ENCODE measurements at regions not wholly inside any gene's neighbourhood (a gene's known extent, or its start where the extent isn't known, plus 50 kb on each side); places are given as distances from the start of the nearest gene placed in this dataset.

GRCh38 chr3:178291574-178292370 is 244.5 kb upstream of the KCNMB2 start:
- no peak for TF ChIP-seq SIN3A (IDR thresholded peaks at IDR 0.05; ENCODE audit: borderline replicate concordance, insufficient read depth, low read length)
- no peak for TF ChIP-seq POLR2AphosphoS5 (IDR thresholded peaks at IDR 0.05; ENCODE audit: low read depth, low read length)
- TF ChIP-seq TAF1 (IDR thresholded peaks at IDR 0.05; ENCODE audit: borderline replicate concordance, insufficient read depth, low read length) = no peak
- TF ChIP-seq REST (IDR thresholded peaks at IDR 0.05; ENCODE audit: insufficient read depth in 1 of 2, low read depth in 2 of 2, low read length in 2 of 2) = no peak
- no peak for TF ChIP-seq FOXP2 (optimal IDR thresholded peaks at IDR 0.05; ENCODE audit: borderline replicate concordance, extremely low read depth, extremely low read length, insufficient read depth)

GRCh38 chr3:178295292-178295912 is 240.8 kb upstream of the KCNMB2 start:
- TF ChIP-seq TAF1 (IDR thresholded peaks at IDR 0.05; ENCODE audit: borderline replicate concordance, insufficient read depth, low read length) = no peak
- no peak for TF ChIP-seq SIN3A (IDR thresholded peaks at IDR 0.05; ENCODE audit: borderline replicate concordance, insufficient read depth, low read length)
- TF ChIP-seq REST (IDR thresholded peaks at IDR 0.05; ENCODE audit: insufficient read depth in 1 of 2, low read depth in 2 of 2, low read length in 2 of 2) = no peak
- no peak for TF ChIP-seq FOXP2 (optimal IDR thresholded peaks at IDR 0.05; ENCODE audit: borderline replicate concordance, extremely low read depth, extremely low read length, insufficient read depth)
- TF ChIP-seq POLR2AphosphoS5 (IDR thresholded peaks at IDR 0.05; ENCODE audit: low read depth, low read length) = no peak

GRCh38 chr3:178297199-178297598 is 239.0 kb upstream of the KCNMB2 start:
- TF ChIP-seq TAF1 (IDR thresholded peaks at IDR 0.05; ENCODE audit: borderline replicate concordance, insufficient read depth, low read length) (no peak), SIN3A (IDR thresholded peaks at IDR 0.05; ENCODE audit: borderline replicate concordance, insufficient read depth, low read length) (no peak), REST (IDR thresholded peaks at IDR 0.05; ENCODE audit: insufficient read depth in 1 of 2, low read depth in 2 of 2, low read length in 2 of 2) (no peak), POLR2AphosphoS5 (IDR thresholded peaks at IDR 0.05; ENCODE audit: low read depth, low read length) (no peak), FOXP2 (optimal IDR thresholded peaks at IDR 0.05; ENCODE audit: borderline replicate concordance, extremely low read depth, extremely low read length, insufficient read depth) (no peak)

- TF ChIP-seq REST (IDR thresholded peaks at IDR 0.05; ENCODE audit: insufficient read depth in 1 of 2, low read depth in 2 of 2, low read length in 2 of 2) (no peak), TAF1 (IDR thresholded peaks at IDR 0.05; ENCODE audit: borderline replicate concordance, insufficient read depth, low read length) (no peak), SIN3A (IDR thresholded peaks at IDR 0.05; ENCODE audit: borderline replicate concordance, insufficient read depth, low read length) (no peak), POLR2AphosphoS5 (IDR thresholded peaks at IDR 0.05; ENCODE audit: low read depth, low read length) (no peak), FOXP2 (optimal IDR thresholded peaks at IDR 0.05; ENCODE audit: borderline replicate concordance, extremely low read depth, extremely low read length, insufficient read depth) (no peak)
Measured at GRCh38 chr3:178297740-178298139, 238.5 kb upstream of the KCNMB2 start.
